Mammary epithelial cell (primary cell): ENCODE measurements at regions not wholly inside any gene's neighbourhood (a gene's known extent, or its start where the extent isn't known, plus 50 kb on each side); places are given as distances from the start of the nearest gene placed in this dataset.

ENCODE experiments used
- CTCF ChIP-seq, 2 donors: IDR thresholded peaks in 1 of 2; conservative IDR thresholded peaks in 1 of 2; 2 replicates each; pipeline ENCODE4 v1.5.1; 2011 to 2012; ENCODE audit warnings: inconsistent platforms in 2 of 2, low read length in 2 of 2, mild to moderate bottlenecking in 2 of 2, control low read depth in 1 of 2, low read depth in 1 of 2; ENCODE audit not compliant: insufficient read depth in 1 of 2; ENCODE audit errors: extremely low read depth in 1 of 2
- EZH2 ChIP-seq: IDR thresholded peaks from 2 replicates; pipeline ENCODE4 v1.6.1; 2012; ENCODE audit warnings: low read length, inconsistent platforms, borderline replicate concordance

- TF ChIP-seq CTCF (conservative IDR thresholded peaks at IDR 0.05 in 1 of 2, IDR thresholded peaks at IDR 0.05 in 1 of 2; ENCODE audit: extremely low read depth in 1 of 2, insufficient read depth in 1 of 2, low read depth in 1 of 2, low read length in 2 of 2) (no peak), EZH2 (no peak)
Observed at GRCh38 chr3:188082031-188082430, 71.9 kb upstream of the LPP start.
